DND-41 (cell line): ENCODE measurements at regions not wholly inside any gene's neighbourhood (a gene's known extent, or its start where the extent isn't known, plus 50 kb on each side); places are given as distances from the start of the nearest gene placed in this dataset.

Experiments
- ATAC-seq: fragments of 200-7000 bp; cut with Tn5 transposase; 3 replicates; pipeline ENCODE4 v1.9.1; 2021; ENCODE audit warnings: low read depth; ENCODE audit not compliant: insufficient read depth
- DNase-seq: peaks from one replicate; pipeline ENCODE4 v3.0.0-alpha.2; 2020
- H2AFZ ChIP-seq: 2 replicates; pipeline ENCODE4 v1.6.0; 2012; ENCODE audit warnings: low read depth, low read length
- H3K27ac ChIP-seq: 2 replicates; pipeline ENCODE4 v1.5.1; 2012; ENCODE audit warnings: low read length, inconsistent platforms
- H3K27me3 ChIP-seq: fragments of 200-600 bp; sonication (generic); 2 replicates; pipeline ENCODE4 v1.6.0; 2012; ENCODE audit warnings: low read length, mild to moderate bottlenecking, inconsistent platforms; ENCODE audit not compliant: insufficient read depth, poor library complexity
- H3K36me3 ChIP-seq: 2 replicates; pipeline ENCODE4 v1.5.1; 2012; ENCODE audit warnings: low read length, inconsistent platforms; ENCODE audit not compliant: insufficient read depth
- H3K4me1 ChIP-seq: 2 replicates; pipeline ENCODE4 v1.5.1; 2012; ENCODE audit warnings: mild to moderate bottlenecking, low read length; ENCODE audit not compliant: insufficient read depth
- H3K4me2 ChIP-seq: 2 replicates; pipeline ENCODE4 v1.6.0; 2012; ENCODE audit warnings: mild to moderate bottlenecking, moderate library complexity, low read length, inconsistent platforms; ENCODE audit not compliant: insufficient read depth
- H3K4me3 ChIP-seq, 2 experiments: fragments of 200-600 bp in 1 of 2; shearing (Covaris generic) in 1 of 2; 2 replicates each; pipeline ENCODE4 v1.5.1; 2012 to 2016; ENCODE audit warnings: inconsistent platforms in 2 of 2, low read length in 2 of 2, mild to moderate bottlenecking in 2 of 2, low read depth in 1 of 2, moderate library complexity in 1 of 2
- H3K79me2 ChIP-seq: 2 replicates; pipeline ENCODE4 v1.6.0; 2012; ENCODE audit warnings: low read length, inconsistent platforms; ENCODE audit not compliant: insufficient read depth
- H3K9ac ChIP-seq: 2 replicates; pipeline ENCODE4 v1.6.0; 2012; ENCODE audit warnings: low read depth, mild to moderate bottlenecking, inconsistent platforms, low read length, moderate library complexity
- H3K9me3 ChIP-seq: 2 replicates; pipeline ENCODE4 v1.5.1; 2012; ENCODE audit warnings: low read length, moderate library complexity, mild to moderate bottlenecking, inconsistent platforms; ENCODE audit not compliant: insufficient read depth, severe bottlenecking
- H4K20me1 ChIP-seq: 2 replicates; pipeline ENCODE4 v1.6.0; 2012; ENCODE audit warnings: low read length; ENCODE audit not compliant: insufficient read depth
- EZH2 ChIP-seq: IDR thresholded peaks from 3 replicates; pipeline ENCODE4 v1.6.1; 2012; ENCODE audit warnings: borderline replicate concordance, low read depth, mild to moderate bottlenecking, moderate library complexity, low read length, inconsistent platforms; ENCODE audit not compliant: severe bottlenecking
- TF ChIP-seq, protein P1 (sequence below): IDR thresholded peaks from 2 replicates; pipeline ENCODE4 v1.5.1; 2012; ENCODE audit warnings: borderline replicate concordance, low read length, moderate library complexity, mild to moderate bottlenecking; ENCODE audit not compliant: poor library complexity, severe bottlenecking; ENCODE audit errors: extremely low read depth

DNA sequence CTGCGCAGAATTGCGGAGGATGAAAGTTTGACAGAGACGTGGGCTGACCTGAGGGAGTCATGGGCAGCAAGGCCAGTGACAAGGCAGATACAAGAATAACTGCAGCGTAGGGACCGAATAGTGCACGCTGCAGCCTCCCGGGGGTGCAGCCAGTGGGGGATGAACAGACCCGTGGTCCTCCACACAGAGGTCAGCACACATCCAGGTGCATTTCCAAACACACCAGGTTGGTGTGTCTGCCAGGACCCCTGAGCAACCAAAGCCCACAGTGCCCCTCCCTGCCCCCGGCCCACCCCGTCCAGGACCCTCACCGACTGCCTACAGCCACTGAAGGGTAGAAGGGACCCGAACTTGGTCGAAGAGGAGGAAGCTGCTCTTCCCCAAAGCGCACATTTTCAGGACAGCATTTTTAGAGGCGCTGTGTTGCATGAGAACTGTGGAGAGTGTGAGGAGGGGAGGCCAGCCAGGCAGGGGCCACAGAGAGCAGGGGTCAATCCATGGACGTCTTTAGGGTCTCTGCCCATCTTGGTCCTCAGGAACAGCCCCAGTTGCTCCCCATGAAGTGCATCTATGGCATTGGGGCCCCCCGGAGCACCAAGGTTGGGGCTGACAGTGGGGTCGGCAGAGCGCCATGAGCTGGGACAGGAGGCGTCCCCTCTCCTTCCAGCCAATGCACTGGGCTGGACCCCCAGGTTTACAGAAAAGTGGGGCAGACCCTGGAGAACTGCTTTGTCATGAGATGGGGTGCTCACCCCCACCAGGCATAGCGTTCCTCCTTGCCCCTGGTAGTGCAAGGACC lies 157.8 kb upstream of the AFDN start:
- no peak overlapping the region for H3K4me3 ChIP-seq
- ATAC-seq (no peak), DNase-seq (no peak)
- H3K79me2 ChIP-seq, result no peaks in the 10 kb centered on the region
- H3K9me3 ChIP-seq, result peaks cover 25% of the 10 kb centered on the region
- H3K36me3 ChIP-seq, result no peaks in the 10 kb centered on the region
- H3K27me3 ChIP-seq, result no peaks in the 10 kb centered on the region
- TF ChIP-seq EZH2, result no peak
- TF ChIP-seq, protein P1, sequence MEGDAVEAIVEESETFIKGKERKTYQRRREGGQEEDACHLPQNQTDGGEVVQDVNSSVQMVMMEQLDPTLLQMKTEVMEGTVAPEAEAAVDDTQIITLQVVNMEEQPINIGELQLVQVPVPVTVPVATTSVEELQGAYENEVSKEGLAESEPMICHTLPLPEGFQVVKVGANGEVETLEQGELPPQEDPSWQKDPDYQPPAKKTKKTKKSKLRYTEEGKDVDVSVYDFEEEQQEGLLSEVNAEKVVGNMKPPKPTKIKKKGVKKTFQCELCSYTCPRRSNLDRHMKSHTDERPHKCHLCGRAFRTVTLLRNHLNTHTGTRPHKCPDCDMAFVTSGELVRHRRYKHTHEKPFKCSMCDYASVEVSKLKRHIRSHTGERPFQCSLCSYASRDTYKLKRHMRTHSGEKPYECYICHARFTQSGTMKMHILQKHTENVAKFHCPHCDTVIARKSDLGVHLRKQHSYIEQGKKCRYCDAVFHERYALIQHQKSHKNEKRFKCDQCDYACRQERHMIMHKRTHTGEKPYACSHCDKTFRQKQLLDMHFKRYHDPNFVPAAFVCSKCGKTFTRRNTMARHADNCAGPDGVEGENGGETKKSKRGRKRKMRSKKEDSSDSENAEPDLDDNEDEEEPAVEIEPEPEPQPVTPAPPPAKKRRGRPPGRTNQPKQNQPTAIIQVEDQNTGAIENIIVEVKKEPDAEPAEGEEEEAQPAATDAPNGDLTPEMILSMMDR, result no peak
- no peak overlapping the region for H3K4me2 ChIP-seq
- no peak overlapping the region for H2AFZ ChIP-seq
- no peaks in the 10 kb centered on the region for H3K4me1 ChIP-seq
- no peak overlapping the region for H3K27ac ChIP-seq
- no peak overlapping the region for H3K9ac ChIP-seq
- H4K20me1 ChIP-seq, result no peaks in the 10 kb centered on the region

DNA sequence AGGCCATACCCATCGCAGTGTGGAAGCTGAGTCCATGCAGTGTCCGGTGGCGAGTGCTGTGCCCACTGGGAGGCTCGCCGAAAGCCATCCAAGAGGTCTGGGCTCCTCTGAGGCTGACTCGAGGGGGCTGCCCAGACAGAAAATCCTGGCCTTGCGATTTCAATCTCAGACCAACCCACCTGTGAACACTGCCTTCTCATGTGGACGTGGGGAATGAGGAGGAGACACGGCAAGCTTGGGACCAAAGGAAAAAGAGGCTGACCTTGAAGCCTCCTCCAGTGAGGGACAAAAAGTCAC lies 157.2 kb upstream of the AFDN start:
- H4K20me1 ChIP-seq, result no peaks in the 10 kb centered on the region
- DNase-seq, result no peak
- H3K27me3 ChIP-seq, result no peaks in the 10 kb centered on the region
- H3K79me2 ChIP-seq, result no peaks in the 10 kb centered on the region
- no peaks in the 10 kb centered on the region for H3K4me1 ChIP-seq
- TF ChIP-seq, protein P1, result no peak
- TF ChIP-seq EZH2, result no peak
- H3K27ac ChIP-seq, result no peak overlapping the region
- H3K9me3 ChIP-seq, result peaks cover 25% of the 10 kb centered on the region
- H3K9ac ChIP-seq, result no peak overlapping the region
- no peak for ATAC-seq
- H3K4me3 ChIP-seq, result no peak overlapping the region
- no peak overlapping the region for H2AFZ ChIP-seq
- no peaks in the 10 kb centered on the region for H3K36me3 ChIP-seq
- H3K4me2 ChIP-seq, result no peak overlapping the region

DNA sequence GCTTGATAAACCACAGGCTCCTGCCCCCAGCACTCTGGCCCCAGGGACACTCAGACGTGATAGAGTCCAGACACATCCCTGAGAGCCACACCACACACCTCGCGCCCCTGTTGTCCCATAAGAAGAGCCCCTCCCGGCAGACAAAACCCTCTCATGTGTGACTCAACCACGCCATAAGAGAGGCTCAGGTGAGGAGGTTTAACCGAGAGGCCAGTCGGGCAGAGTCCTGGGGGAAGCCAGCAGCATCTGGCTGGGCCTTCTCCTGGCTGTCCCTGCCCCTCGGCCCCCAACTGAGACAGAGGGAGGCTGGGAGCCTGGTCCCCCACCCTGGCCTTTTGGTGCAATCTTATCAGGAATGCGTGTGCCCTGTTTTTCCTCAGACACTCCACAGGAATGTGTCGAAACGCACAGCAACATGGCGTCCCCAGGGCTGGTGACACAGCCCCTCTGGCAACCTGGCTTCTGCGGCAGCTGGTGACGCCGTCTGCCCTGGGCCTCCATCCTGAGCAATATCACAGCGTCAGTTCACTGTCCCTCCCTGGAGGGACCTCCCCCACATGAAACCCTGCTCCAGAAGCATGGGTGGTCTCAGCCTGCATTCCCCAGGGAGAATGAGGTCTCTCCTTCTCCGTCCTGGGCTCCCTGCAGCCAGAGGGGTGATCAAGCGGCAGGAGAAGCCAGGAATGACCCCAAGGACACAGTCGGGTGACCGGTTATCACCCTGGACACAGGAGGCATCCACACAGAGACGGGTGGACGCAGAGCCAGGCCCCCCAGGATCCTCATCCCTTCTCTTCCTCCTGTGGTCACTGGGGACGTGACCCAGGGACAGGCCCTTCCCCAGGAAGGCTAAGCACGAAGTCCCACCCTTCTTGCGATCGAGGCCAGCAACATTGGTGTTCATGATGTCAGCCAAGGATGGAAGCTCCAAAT lies 156.6 kb upstream of the AFDN start:
- H3K9ac ChIP-seq, result no peak overlapping the region
- H3K79me2 ChIP-seq, result no peaks in the 10 kb centered on the region
- H3K4me3 ChIP-seq, result no peak overlapping the region
- H4K20me1 ChIP-seq, result no peaks in the 10 kb centered on the region
- peaks cover 25% of the 10 kb centered on the region for H3K9me3 ChIP-seq
- no peaks in the 10 kb centered on the region for H3K36me3 ChIP-seq
- H3K4me2 ChIP-seq, result no peak overlapping the region
- no peak overlapping the region for H2AFZ ChIP-seq
- no peaks in the 10 kb centered on the region for H3K27me3 ChIP-seq
- no peak for ATAC-seq
- TF ChIP-seq, protein P1, result no peak
- TF ChIP-seq EZH2, result no peak
- no peak for DNase-seq
- H3K4me1 ChIP-seq, result no peaks in the 10 kb centered on the region
- no peak overlapping the region for H3K27ac ChIP-seq
